Glutamatergic neuron (in vitro differentiated cells): ENCODE measurements at regions not wholly inside any gene's neighbourhood (a gene's known extent, or its start where the extent isn't known, plus 50 kb on each side); places are given as distances from the start of the nearest gene placed in this dataset.
A peak's percentile ranks its signal among the peaks of the same experiment; 100 is the strongest.

Source experiments
- DNase-seq: peaks from one replicate; pipeline ENCODE4 v3.0.0; 2022
- H3K27ac Mint-ChIP-seq: one replicate; pipeline ENCODE4 v1.8.0; 2020; ENCODE audit warnings: mild to moderate bottlenecking, mixed read lengths, inconsistent platforms; ENCODE audit not compliant: unreplicated experiment
- H3K27me3 Mint-ChIP-seq: one replicate; pipeline ENCODE4 v1.8.0; 2020; ENCODE audit warnings: mild to moderate bottlenecking, moderate library complexity, mixed read lengths, inconsistent platforms; ENCODE audit not compliant: unreplicated experiment
- H3K36me3 Mint-ChIP-seq: one replicate; pipeline ENCODE4 v1.8.0; 2020; ENCODE audit warnings: mild to moderate bottlenecking, mixed read lengths, inconsistent platforms; ENCODE audit not compliant: unreplicated experiment
- H3K4me1 Mint-ChIP-seq: one replicate; pipeline ENCODE4 v1.8.0; 2020; ENCODE audit warnings: mild to moderate bottlenecking, low read depth, mixed read lengths, inconsistent platforms; ENCODE audit not compliant: unreplicated experiment
- H3K4me3 Mint-ChIP-seq: one replicate; pipeline ENCODE4 v1.8.0; 2020; ENCODE audit warnings: mild to moderate bottlenecking, mixed read lengths, inconsistent platforms; ENCODE audit not compliant: unreplicated experiment
- H3K9me3 Mint-ChIP-seq: one replicate; pipeline ENCODE4 v1.8.0; 2020; ENCODE audit warnings: mild to moderate bottlenecking, moderate library complexity, mixed read lengths, inconsistent platforms; ENCODE audit not compliant: unreplicated experiment
- CTCF ChIP-seq: fragments of 200-600 bp; sonication (generic); IDR thresholded peaks from one replicate; pipeline ENCODE4 v1.5.0; 2021; ENCODE audit not compliant: partially characterized antibody, unreplicated experiment

DNA sequence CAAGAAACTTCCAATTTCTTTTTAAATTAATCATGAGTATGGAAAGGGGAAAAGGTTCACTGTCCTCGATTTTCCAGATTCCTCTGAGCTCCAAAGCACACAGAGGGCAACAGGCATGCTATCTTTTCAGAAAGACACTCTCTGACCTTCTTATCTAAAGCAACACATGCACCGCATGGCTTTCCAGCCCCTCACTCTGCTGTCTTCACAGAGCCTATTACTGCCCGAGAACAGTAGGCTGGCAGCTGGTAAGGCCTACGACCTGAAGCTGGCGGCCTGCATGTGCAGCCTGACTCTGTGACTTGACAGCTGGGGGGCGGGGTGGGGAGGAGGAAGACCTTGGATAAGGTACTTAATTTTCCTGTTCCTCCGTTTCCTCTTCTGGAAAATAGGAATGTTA is 86.3 kb downstream of the ELOVL4 start:
- no peak overlapping the region for H3K4me3 Mint-ChIP-seq
- H3K27me3 Mint-ChIP-seq: no peaks in the 10 kb centered on the region

DNA sequence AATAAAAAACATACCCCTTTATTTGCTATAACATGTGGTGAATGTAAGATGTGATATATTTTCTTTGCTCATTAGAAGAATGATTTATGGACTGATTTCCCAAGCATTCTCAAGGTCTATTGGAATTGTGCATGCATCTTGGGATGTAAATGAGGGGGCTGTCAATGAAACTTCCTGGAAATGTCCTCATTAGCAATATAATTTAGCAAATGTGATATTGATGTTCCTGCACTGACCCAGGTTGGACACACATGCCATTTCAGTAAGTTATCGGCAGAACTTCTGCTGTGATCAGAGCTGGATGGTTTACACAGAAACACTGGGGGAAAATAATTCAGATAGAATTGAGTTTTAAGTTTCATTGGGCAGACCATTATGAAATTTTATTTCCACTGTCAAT is 99.9 kb downstream of the ELOVL4 start:
- peaks cover 4% of the 10 kb centered on the region for H3K27me3 Mint-ChIP-seq

More for the DNA sequence above, 86.3 kb downstream of the ELOVL4 start:
- peak; percentile 28 for DNase-seq
- Mint-ChIP-seq H3K36me3 (no peaks in the 10 kb centered on the region), H3K9me3 (no peaks in the 10 kb centered on the region), H3K27ac (peak overlapping the region; percentile 23), H3K4me1 (peaks cover 28% of the 10 kb centered on the region)
- TF ChIP-seq CTCF: no peak

GRCh38 chr6:79842376-79843040 is 104.8 kb downstream of the ELOVL4 start:
- Mint-ChIP-seq H3K4me1 (peaks cover 15% of the 10 kb centered on the region), H3K27me3 (no peaks in the 10 kb centered on the region), H3K27ac (no peak overlapping the region), H3K9me3 (no peaks in the 10 kb centered on the region), H3K36me3 (no peaks in the 10 kb centered on the region), H3K4me3 (no peak overlapping the region)
- DNase-seq: no peak
- peak; percentile 4 for TF ChIP-seq CTCF

More for the DNA sequence above, 99.9 kb downstream of the ELOVL4 start:
- Mint-ChIP-seq H3K9me3 (no peaks in the 10 kb centered on the region), H3K4me3 (no peak overlapping the region), H3K36me3 (peaks cover 4% of the 10 kb centered on the region), H3K27ac (no peak overlapping the region), H3K4me1 (no peaks in the 10 kb centered on the region)
- no peak for DNase-seq
- no peak for TF ChIP-seq CTCF

DNA sequence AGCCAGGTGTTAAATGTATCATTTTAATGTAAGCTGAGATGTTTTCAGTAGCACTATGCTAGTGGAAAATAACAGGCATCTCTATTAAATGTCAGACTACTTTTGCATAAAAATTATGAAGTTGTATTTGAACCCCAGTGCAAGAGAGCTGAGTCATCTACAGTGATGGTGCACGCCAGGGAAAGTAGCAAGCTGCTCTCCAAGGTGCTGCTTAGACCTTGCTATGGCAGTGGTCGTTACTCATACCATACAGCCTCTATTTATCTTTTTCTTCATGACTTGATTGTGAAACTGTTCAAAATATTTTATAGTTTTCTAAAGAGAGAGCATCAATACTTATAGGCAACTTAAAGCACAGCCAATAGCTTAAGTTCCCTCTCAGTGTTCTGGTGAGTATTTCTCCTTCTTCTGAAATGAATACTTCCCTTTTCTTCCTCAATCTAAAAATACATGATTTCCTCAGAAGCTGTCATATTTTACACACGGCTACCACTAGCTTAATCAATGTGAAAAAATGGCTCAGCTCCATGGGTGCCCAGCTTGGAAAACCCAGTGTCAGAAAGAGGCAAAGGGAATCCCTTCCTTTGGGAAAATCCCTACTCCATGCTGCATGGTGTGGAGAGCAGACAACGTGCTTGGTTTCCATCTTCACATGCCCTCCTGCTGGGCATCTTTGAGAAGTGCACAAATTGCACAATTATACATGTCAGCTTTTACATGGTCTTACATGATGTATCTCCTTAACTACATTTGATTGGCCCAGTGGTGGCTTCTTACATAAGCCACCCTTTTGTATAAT is 105.6 kb downstream of the ELOVL4 start:
- no peak overlapping the region for H3K4me3 Mint-ChIP-seq
- no peaks in the 10 kb centered on the region for H3K9me3 Mint-ChIP-seq
- no peak overlapping the region for H3K27ac Mint-ChIP-seq
- TF ChIP-seq CTCF: peak; percentile 25
- H3K27me3 Mint-ChIP-seq: no peaks in the 10 kb centered on the region
- H3K4me1 Mint-ChIP-seq: peaks cover 15% of the 10 kb centered on the region
- no peaks in the 10 kb centered on the region for H3K36me3 Mint-ChIP-seq
- DNase-seq: no peak

GRCh38 chr6:79838851-79839250 is 108.5 kb downstream of the ELOVL4 start:
- Mint-ChIP-seq H3K4me3 (no peak overlapping the region), H3K27ac (no peak overlapping the region), H3K36me3 (no peaks in the 10 kb centered on the region), H3K27me3 (no peaks in the 10 kb centered on the region), H3K9me3 (no peaks in the 10 kb centered on the region), H3K4me1 (peaks cover 17% of the 10 kb centered on the region)
- no peak for TF ChIP-seq CTCF
- DNase-seq: no peak
